Coronary artery (tissue), 2 donors: ENCODE measurements at regions not wholly inside any gene's neighbourhood (a gene's known extent, or its start where the extent isn't known, plus 50 kb on each side); places are given as distances from the start of the nearest gene placed in this dataset.

Source experiments
- DNase-seq: peaks from one replicate; pipeline ENCODE4 v3.0.0-alpha.2; 2017; ENCODE audit warnings: low spot score
- H3K27ac ChIP-seq, 2 donors: fragments of 200-600 bp; sonication (generic); one replicate each; pipeline ENCODE4 v1.5.1; 2016 to 2019
- H3K4me3 ChIP-seq: fragments of 200-600 bp; sonication (generic); 2 replicates; pipeline ENCODE4 v1.5.1; 2016; ENCODE audit warnings: mild to moderate bottlenecking, moderate library complexity
- TF ChIP-seq, protein P1 (sequence below): fragments of 200-600 bp; sonication (generic); IDR thresholded peaks from one replicate; pipeline ENCODE4 v1.5.1; 2019; ENCODE audit warnings: antibody characterized with exemption

GRCh38 chr13:91031508-91031907 lies 316.0 kb upstream of the MIR17HG start:
- no peak for DNase-seq
- no peak overlapping the region for H3K27ac ChIP-seq
- no peak overlapping the region for H3K4me3 ChIP-seq
- TF ChIP-seq, protein P1, sequence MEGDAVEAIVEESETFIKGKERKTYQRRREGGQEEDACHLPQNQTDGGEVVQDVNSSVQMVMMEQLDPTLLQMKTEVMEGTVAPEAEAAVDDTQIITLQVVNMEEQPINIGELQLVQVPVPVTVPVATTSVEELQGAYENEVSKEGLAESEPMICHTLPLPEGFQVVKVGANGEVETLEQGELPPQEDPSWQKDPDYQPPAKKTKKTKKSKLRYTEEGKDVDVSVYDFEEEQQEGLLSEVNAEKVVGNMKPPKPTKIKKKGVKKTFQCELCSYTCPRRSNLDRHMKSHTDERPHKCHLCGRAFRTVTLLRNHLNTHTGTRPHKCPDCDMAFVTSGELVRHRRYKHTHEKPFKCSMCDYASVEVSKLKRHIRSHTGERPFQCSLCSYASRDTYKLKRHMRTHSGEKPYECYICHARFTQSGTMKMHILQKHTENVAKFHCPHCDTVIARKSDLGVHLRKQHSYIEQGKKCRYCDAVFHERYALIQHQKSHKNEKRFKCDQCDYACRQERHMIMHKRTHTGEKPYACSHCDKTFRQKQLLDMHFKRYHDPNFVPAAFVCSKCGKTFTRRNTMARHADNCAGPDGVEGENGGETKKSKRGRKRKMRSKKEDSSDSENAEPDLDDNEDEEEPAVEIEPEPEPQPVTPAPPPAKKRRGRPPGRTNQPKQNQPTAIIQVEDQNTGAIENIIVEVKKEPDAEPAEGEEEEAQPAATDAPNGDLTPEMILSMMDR, result no peak

DNA sequence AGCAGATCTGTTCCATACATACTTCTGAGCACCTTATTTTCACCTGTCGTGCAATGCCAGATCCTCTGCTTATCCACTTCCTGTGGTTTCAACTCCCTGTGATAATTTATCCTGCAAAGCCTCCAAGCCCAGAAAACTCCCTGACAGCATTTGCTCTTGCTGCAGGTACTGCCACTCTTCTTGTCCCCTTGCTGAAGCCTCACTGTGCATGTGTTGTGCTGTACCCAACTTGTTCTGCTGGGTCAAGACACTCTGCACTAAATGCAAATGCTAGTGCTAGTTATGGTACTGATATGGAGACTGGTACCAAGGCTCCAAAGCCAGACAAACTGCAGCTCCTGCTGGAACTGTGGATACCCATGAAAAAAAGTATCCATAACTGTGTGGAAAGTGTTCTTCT lies 315.4 kb upstream of the MIR17HG start:
- DNase-seq, result no peak
- Histone ChIP-seq H3K4me3 (no peak overlapping the region), H3K27ac (no peak overlapping the region)
- TF ChIP-seq, protein P1, result no peak

GRCh38 chr13:91036886-91037285 lies 310.6 kb upstream of the MIR17HG start:
- no peak for DNase-seq
- H3K4me3 ChIP-seq, result no peak overlapping the region
- no peak overlapping the region for H3K27ac ChIP-seq
- TF ChIP-seq, protein P1, result no peak

GRCh38 chr13:91042870-91043269 lies 304.6 kb upstream of the MIR17HG start:
- Histone ChIP-seq H3K27ac (no peak overlapping the region), H3K4me3 (no peak overlapping the region)
- DNase-seq, result no peak
- TF ChIP-seq, protein P1, result no peak

DNA sequence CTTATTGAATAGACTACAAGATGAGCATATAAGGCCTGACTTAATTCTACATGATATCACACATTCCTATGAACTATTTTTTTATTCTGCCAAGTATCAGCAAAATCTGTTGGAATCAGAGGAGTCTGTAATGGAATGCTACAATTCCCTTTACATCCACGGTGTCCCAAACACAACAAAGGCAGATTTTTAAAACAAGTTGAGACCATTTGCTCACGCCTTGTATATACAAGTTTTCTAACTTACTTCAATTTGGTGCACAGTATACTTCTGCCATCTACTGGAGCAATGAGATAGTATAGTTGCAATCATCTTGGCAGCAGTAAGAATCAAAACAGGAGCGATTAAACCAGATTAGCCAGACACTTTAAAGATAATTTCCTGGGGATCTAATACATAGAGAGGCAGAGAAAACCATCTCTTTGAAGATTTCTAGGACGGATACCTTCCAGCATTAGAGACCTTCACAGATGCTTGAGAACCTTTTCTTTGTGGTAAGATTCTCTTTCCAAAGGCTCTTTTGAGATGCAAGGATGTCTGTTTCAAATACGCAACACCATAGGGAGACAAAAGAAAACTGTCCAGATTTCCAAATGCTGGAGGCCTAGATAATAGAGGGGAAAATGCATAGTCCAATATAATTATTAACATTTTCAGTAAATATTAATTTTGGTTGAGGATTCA lies 302.0 kb upstream of the MIR17HG start:
- H3K27ac ChIP-seq, result no peak overlapping the region
- no peak for DNase-seq
- TF ChIP-seq, protein P1, result no peak
- H3K4me3 ChIP-seq, result no peak overlapping the region

DNA sequence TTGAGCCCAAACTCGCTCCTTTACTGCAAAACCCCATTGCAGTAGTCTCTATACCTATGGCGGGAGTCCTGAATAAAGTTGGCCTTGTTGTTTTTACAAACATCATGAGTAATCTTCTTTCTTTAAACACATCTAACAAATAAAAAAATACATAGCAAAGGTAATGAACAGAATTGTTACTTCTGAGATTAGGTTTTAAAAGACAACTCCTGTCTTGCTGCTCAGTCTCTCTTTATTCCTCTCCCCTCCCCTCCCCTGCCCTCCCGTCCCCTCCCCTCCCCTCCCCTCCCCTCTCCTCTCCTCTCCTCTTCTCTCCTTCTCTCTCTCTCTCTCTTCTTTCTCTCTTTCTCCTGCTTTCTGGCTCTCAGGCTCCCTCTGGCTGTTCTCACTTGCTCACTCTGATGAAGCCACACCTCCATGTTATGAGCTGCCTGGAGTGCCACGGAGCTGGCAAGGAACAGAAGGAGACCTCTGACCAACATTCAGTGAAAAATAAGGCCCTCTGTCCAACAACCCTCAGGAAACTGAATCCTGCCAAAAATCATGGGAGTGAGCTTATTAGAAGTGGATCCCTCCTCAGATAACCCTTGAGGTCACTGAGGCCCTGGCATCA lies 300.7 kb upstream of the MIR17HG start:
- TF ChIP-seq, protein P1, result no peak
- no peak for DNase-seq
- Histone ChIP-seq H3K27ac (no peak overlapping the region), H3K4me3 (no peak overlapping the region)

- H3K27ac ChIP-seq, result no peak overlapping the region
- TF ChIP-seq, protein P1, result no peak
- H3K4me3 ChIP-seq, result no peak overlapping the region
- DNase-seq, result no peak
Measured at GRCh38 chr13:91050970-91051369, 296.5 kb upstream of the MIR17HG start.
